H1 (cell line): ENCODE measurements at regions not wholly inside any gene's neighbourhood (a gene's known extent, or its start where the extent isn't known, plus 50 kb on each side); places are given as distances from the start of the nearest gene placed in this dataset.

Experiments used
- CTCF ChIA-PET: fragments of 300-600 bp; sonication (Branson Sonifier 250); formaldehyde crosslinking; loops from one replicate; lab custom pipeline; 2021; ENCODE audit not compliant: partially characterized antibody; lab: Charles Lee
- POLR2A ChIA-PET: fragments of 300-600 bp; sonication (Branson Sonifier 250); formaldehyde crosslinking; loops from one replicate; lab custom pipeline; 2021; ENCODE audit warnings: inconsistent platforms; ENCODE audit not compliant: partially characterized antibody; lab: Charles Lee
- DNase-seq, 2 experiments: peaks; one replicate each; pipeline versions ENCODE4 v3.0.0 to v3.0.0-alpha.2; 2010 to 2022; ENCODE audit warnings: low spot score in 2 of 2, low read depth in 1 of 2, mixed read lengths in 1 of 2
- FAIRE-seq: peaks from 2 replicates; lab custom pipeline; 2011; peaks lifted over from hg19 to GRCh38; lab: Jason Lieb, UNC
- H2AFZ ChIP-seq: 2 replicates; pipeline ENCODE4 v1.8.1; 2012; ENCODE audit warnings: low read length, inconsistent platforms
- H2AK5ac ChIP-seq: 2 replicates; pipeline ENCODE4 v1.6.1; 2013; ENCODE audit warnings: low read depth, low read length
- H2BK120ac ChIP-seq: replicated peaks from 2 replicates; pipeline ENCODE3; 2013; ENCODE audit warnings: low read depth, low read length, inconsistent platforms
- H2BK12ac ChIP-seq: 2 replicates; pipeline ENCODE4 v1.6.1; 2013; ENCODE audit warnings: low read depth, low read length
- H2BK15ac ChIP-seq: 2 replicates; pipeline ENCODE4 v1.6.1; 2013; ENCODE audit warnings: low read length
- H2BK20ac ChIP-seq: 2 replicates; pipeline ENCODE4 v1.6.1; 2013; ENCODE audit warnings: low read length
- H2BK5ac ChIP-seq: 2 replicates; pipeline ENCODE4 v1.6.1; 2013; ENCODE audit warnings: low read depth, low read length
- H3K14ac ChIP-seq: 2 replicates; pipeline ENCODE4 v1.6.1; 2013; ENCODE audit warnings: inconsistent platforms; ENCODE audit not compliant: insufficient read length
- H3K18ac ChIP-seq: 2 replicates; pipeline ENCODE4 v1.6.1; 2013; ENCODE audit warnings: low read length; ENCODE audit errors: extremely low read depth
- H3K23ac ChIP-seq: 2 replicates; pipeline ENCODE4 v1.6.1; 2013; ENCODE audit warnings: inconsistent platforms; ENCODE audit not compliant: insufficient read length
- H3K23me2 ChIP-seq: 2 replicates; pipeline ENCODE4 v1.6.1; 2013; ENCODE audit warnings: low read depth, low read length
- H3K27ac ChIP-seq: 2 replicates; pipeline ENCODE4 v1.6.1; 2011; ENCODE audit warnings: low read depth, low read length, inconsistent platforms
- H3K27me3 ChIP-seq, 4 experiments: replicated peaks in 1 of 4; 1 replicate in 1 of 4; 2 replicates in 3 of 4; pipeline versions ENCODE4 v1.6.1 to v1.8.1; 2011 to 2013; ENCODE audit warnings: low read length in 3 of 4, mild to moderate bottlenecking in 3 of 4, inconsistent platforms in 2 of 4, mixed read lengths in 2 of 4, moderate library complexity in 1 of 4; ENCODE audit not compliant: control insufficient read depth in 3 of 4, insufficient read depth in 3 of 4; ENCODE audit errors: extremely low read depth in 1 of 4
- H3K36me3 ChIP-seq, 4 experiments: 2 replicates each; pipeline versions ENCODE4 v1.6.1 to v1.8.1; 2011 to 2013; ENCODE audit warnings: mild to moderate bottlenecking in 4 of 4, low read length in 3 of 4, moderate library complexity in 2 of 4, control low read depth in 1 of 4, inconsistent platforms in 1 of 4; ENCODE audit not compliant: insufficient read depth in 4 of 4, control insufficient read depth in 2 of 4
- H3K4ac ChIP-seq: replicated peaks from 2 replicates; pipeline ENCODE3; 2013; ENCODE audit warnings: low read length, low read depth, mixed read lengths, inconsistent platforms; ENCODE audit not compliant: insufficient read length
- H3K4me1 ChIP-seq, 4 experiments: replicated peaks in 1 of 4; 1 replicate in 1 of 4; 2 replicates in 3 of 4; pipeline versions ENCODE4 v1.6.1 to v1.8.1; 2011 to 2013; ENCODE audit warnings: low read length in 3 of 4, inconsistent platforms in 2 of 4, mixed read lengths in 1 of 4; ENCODE audit not compliant: insufficient read depth in 4 of 4, control insufficient read depth in 3 of 4
- H3K4me2 ChIP-seq, 2 experiments: 2 replicates each; pipeline versions ENCODE4 v1.6.1 to v1.8.1; 2011 to 2013; ENCODE audit warnings: low read depth in 2 of 2, low read length in 2 of 2, control low read depth in 1 of 2, inconsistent platforms in 1 of 2, mild to moderate bottlenecking in 1 of 2; ENCODE audit not compliant: insufficient read depth in 1 of 2
- H3K4me3 ChIP-seq, 4 experiments: fragments of 200-600, 300-600 bp in 1 of 4; sonication (generic), shearing (Covaris generic), sonication (Bioruptor Twin) in 1 of 4; 2 replicates each; pipeline versions ENCODE4 v1.5.1 to v1.8.1; 2011 to 2016; ENCODE audit warnings: low read length in 4 of 4, low read depth in 3 of 4, control low read depth in 2 of 4, inconsistent platforms in 2 of 4, mild to moderate bottlenecking in 2 of 4, mixed read lengths in 1 of 4, moderate library complexity in 1 of 4; ENCODE audit not compliant: insufficient read depth in 2 of 4; ENCODE audit errors: extremely low read depth in 1 of 4
- H3K56ac ChIP-seq: replicated peaks from 2 replicates; pipeline ENCODE3; 2013; ENCODE audit warnings: low read depth, mild to moderate bottlenecking, mixed read lengths, low read length, inconsistent platforms; ENCODE audit not compliant: insufficient read length
- H3K79me1 ChIP-seq: 2 replicates; pipeline ENCODE4 v1.6.1; 2013; ENCODE audit warnings: low read depth, low read length, control low read depth
- H3K79me2 ChIP-seq, 2 experiments: 2 replicates each; pipeline versions ENCODE4 v1.6.1 to v1.8.1; 2012 to 2013; ENCODE audit warnings: low read length in 2 of 2, mild to moderate bottlenecking in 2 of 2, inconsistent platforms in 1 of 2; ENCODE audit not compliant: insufficient read depth in 2 of 2, control insufficient read depth in 1 of 2
- H3K9ac ChIP-seq, 4 experiments: replicated peaks in 1 of 4; 1 replicate in 1 of 4; 2 replicates in 3 of 4; pipeline versions ENCODE4 v1.6.1 to v1.8.1; 2011 to 2013; ENCODE audit warnings: low read depth in 3 of 4, low read length in 3 of 4, control low read depth in 2 of 4, mild to moderate bottlenecking in 2 of 4, moderate library complexity in 2 of 4, inconsistent platforms in 1 of 4; ENCODE audit errors: extremely low read depth in 1 of 4
- H3K9me3 ChIP-seq, 2 experiments: 2 replicates each; pipeline versions ENCODE4 v1.6.1 to v1.8.1; 2012 to 2013; ENCODE audit warnings: mild to moderate bottlenecking in 2 of 2, moderate library complexity in 2 of 2, control low read depth in 1 of 2, inconsistent platforms in 1 of 2, low read depth in 1 of 2, low read length in 1 of 2, mixed read lengths in 1 of 2; ENCODE audit not compliant: insufficient read depth in 2 of 2
- H4K20me1 ChIP-seq, 2 experiments: replicated peaks in 1 of 2; 2 replicates each; pipeline versions ENCODE3 to v1.8.1; 2011 to 2013; ENCODE audit warnings: inconsistent platforms in 2 of 2, low read length in 2 of 2, mild to moderate bottlenecking in 1 of 2; ENCODE audit not compliant: insufficient read depth in 2 of 2, control insufficient read depth in 1 of 2
- H4K5ac ChIP-seq: 2 replicates; pipeline ENCODE4 v1.6.1; 2013; ENCODE audit warnings: low read length, low read depth, mixed read lengths, inconsistent platforms; ENCODE audit not compliant: insufficient read length
- H4K8ac ChIP-seq: 2 replicates; pipeline ENCODE4 v1.8.0; 2013; ENCODE audit warnings: mild to moderate bottlenecking, moderate library complexity, low read length, inconsistent platforms; ENCODE audit not compliant: insufficient read depth; ENCODE audit errors: extremely low read depth
- H4K91ac ChIP-seq: replicated peaks from 2 replicates; pipeline ENCODE3; 2013; ENCODE audit warnings: low read length, mixed read lengths, inconsistent platforms; ENCODE audit not compliant: insufficient read length
- BACH1 ChIP-seq: IDR thresholded peaks from 2 replicates; pipeline ENCODE4 v1.6.1; 2012; ENCODE audit warnings: low read length, improper control_type of control experiment
- FOSL1 ChIP-seq: IDR thresholded peaks from 2 replicates; pipeline ENCODE4 v1.6.1; 2011; ENCODE audit warnings: mild to moderate bottlenecking, low read depth, low read length, moderate library complexity; ENCODE audit not compliant: insufficient read depth
- GTF2F1 ChIP-seq: IDR thresholded peaks from 2 replicates; pipeline ENCODE4 v1.6.1; 2012; ENCODE audit warnings: low read depth, low read length, improper control_type of control experiment, borderline replicate concordance
- KDM1A ChIP-seq: fragments of 200-600, 300-600 bp; sonication (generic); IDR thresholded peaks from 2 replicates; pipeline ENCODE4 v1.7.1; 2016; ENCODE audit warnings: mild to moderate bottlenecking, low read length, borderline replicate concordance
- KDM4A ChIP-seq: IDR thresholded peaks from one replicate; pipeline ENCODE4 v1.7.1; 2012; ENCODE audit warnings: low read depth, mild to moderate bottlenecking, moderate library complexity, low read length, inconsistent platforms; ENCODE audit not compliant: severe bottlenecking
- MAFK ChIP-seq: IDR thresholded peaks from 2 replicates; pipeline ENCODE4 v1.6.1; 2012; ENCODE audit warnings: low read depth, mild to moderate bottlenecking, improper control_type of control experiment, low read length
- NANOG ChIP-seq: IDR thresholded peaks from 2 replicates; pipeline ENCODE4 v1.6.1; 2011; ENCODE audit warnings: low read length, low read depth, mild to moderate bottlenecking, inconsistent platforms; ENCODE audit not compliant: insufficient read depth, poor library complexity, severe bottlenecking
- SIRT6 ChIP-seq: IDR thresholded peaks from one replicate; pipeline ENCODE4 v1.7.1; 2012; ENCODE audit warnings: low read length, inconsistent platforms
- SP2 ChIP-seq: IDR thresholded peaks from 2 replicates; pipeline ENCODE4 v1.6.1; 2012; ENCODE audit warnings: mild to moderate bottlenecking, low read length, inconsistent platforms
- SP4 ChIP-seq: IDR thresholded peaks from 2 replicates; pipeline ENCODE4 v1.6.1; 2012; ENCODE audit warnings: low read length, inconsistent platforms
- SUZ12 ChIP-seq: fragments of 200-600 bp; sonication (generic); IDR thresholded peaks from 2 replicates; pipeline ENCODE4 v1.6.1; 2012; ENCODE audit warnings: mild to moderate bottlenecking, inconsistent platforms, low read length, moderate library complexity, mixed read lengths
- TBP ChIP-seq: IDR thresholded peaks from 2 replicates; pipeline ENCODE4 v1.6.1; 2011; ENCODE audit warnings: low read depth, low read length, improper control_type of control experiment
- WGBS, 2 experiments: shearing (Covaris generic) in 1 of 2; methylation state at CpG; one replicate each; pipeline versions ENCODE4 v1.1.6 to v1.1.7; 2013 to 2015; ENCODE audit warnings: low lambda C conversion rate in 2 of 2, mixed read lengths in 2 of 2, inconsistent platforms in 1 of 2, low coverage in 1 of 2, missing lambda C conversion rate in 1 of 2; ENCODE audit not compliant: insufficient replicate concordance in 2 of 2, insufficient coverage in 1 of 2, insufficient read length in 1 of 2; ENCODE audit errors: extremely low coverage in 1 of 2, missing lambda C conversion rate in 1 of 2; 5-methylcytosine and 5-hydroxymethylcytosine counted together

- no peak for FAIRE-seq
- H3K14ac ChIP-seq = no peak overlapping the region
- H3K9me3 ChIP-seq = no peaks in the 10 kb centered on the region
- no peak overlapping the region for H3K4me2 ChIP-seq
- no peak overlapping the region for H2AK5ac ChIP-seq
- peaks cover 0 to 1% (median 0%) of the 10 kb centered on the region in 4 experiments; a peak in 1 of 7 replicates for H3K27me3 ChIP-seq
- ChIA-PET POLR2A (no interaction called here), CTCF (interaction anchor here (1.2 to 1.9 kb wide), 3 partner anchors 11 to 456 kb away, joined by 3 to 6 read pairs (median 3); no protein-coding TSS in a partner anchor)
- H4K8ac ChIP-seq = no peak overlapping the region
- no peak overlapping the region for H3K9ac ChIP-seq
- no peaks in the 10 kb centered on the region for H3K79me2 ChIP-seq
- H2BK15ac ChIP-seq = no peak overlapping the region
- no peak overlapping the region for H3K4me3 ChIP-seq
- H3K79me1 ChIP-seq = no peaks in the 10 kb centered on the region
- H2BK12ac ChIP-seq = no peak overlapping the region
- no peak overlapping the region for H2BK5ac ChIP-seq
- TF ChIP-seq MAFK = no peak
- no peak for TF ChIP-seq TBP
- no peak for TF ChIP-seq NANOG
- no peak for TF ChIP-seq GTF2F1
- TF ChIP-seq SP4 = no peak
- TF ChIP-seq FOSL1 = no peak
- TF ChIP-seq SP2 = no peak
- TF ChIP-seq SUZ12 = no peak
- no peak for TF ChIP-seq SIRT6
- TF ChIP-seq KDM1A = no peak
- no peak for TF ChIP-seq BACH1
- TF ChIP-seq KDM4A = no peak
- H4K5ac ChIP-seq = no peak overlapping the region
- no peak overlapping the region for H2BK20ac ChIP-seq
- no peak overlapping the region for H3K23ac ChIP-seq
- DNase-seq = no peak
- H3K18ac ChIP-seq = no peak overlapping the region
- no peaks in the 10 kb centered on the region for H4K20me1 ChIP-seq
- no peak overlapping the region for H3K27ac ChIP-seq
- H3K4ac ChIP-seq = no peak overlapping the region
- no peak overlapping the region for H2BK120ac ChIP-seq
- no peaks in the 10 kb centered on the region for H3K4me1 ChIP-seq
- WGBS, 2 experiments = 74% methylated on average over 2 of the region's 2 CpGs; no CpG with 5 or more reads in 1 of the 2 experiments
- no peaks in the 10 kb centered on the region for H3K23me2 ChIP-seq
- H3K56ac ChIP-seq = no peak overlapping the region
- no peak overlapping the region for H2AFZ ChIP-seq
- no peak overlapping the region for H4K91ac ChIP-seq
- H3K36me3 ChIP-seq = no peaks in the 10 kb centered on the region
Measured at GRCh38 chr2:180579388-180579787, 401.0 kb upstream of the UBE2E3 start.
